Large intestine (tissue), 3 donors: ENCODE measurements at regions not wholly inside any gene's neighbourhood (a gene's known extent, or its start where the extent isn't known, plus 50 kb on each side); places are given as distances from the start of the nearest gene placed in this dataset.
"Not testable (repeated sequence)": the region's sequence is repeated elsewhere in the genome, so short reads cannot be mapped to it uniquely, and the experiment has no call there.

Experiments used
- DNase-seq, 2 donors: peaks; one replicate each; pipeline versions ENCODE4 v3.0.0 to v3.0.0-alpha.2; 2013
- H3K27ac ChIP-seq: one replicate; pipeline ENCODE4 v1.5.1; 2013; ENCODE audit warnings: low read length
- H3K27me3 ChIP-seq: 2 replicates; pipeline ENCODE4 v1.6.1; 2013; ENCODE audit warnings: low read length; ENCODE audit not compliant: control insufficient read depth, insufficient read depth
- H3K36me3 ChIP-seq: 2 replicates; pipeline ENCODE4 v1.6.1; 2013; ENCODE audit warnings: low read length; ENCODE audit not compliant: control insufficient read depth, insufficient read depth
- H3K4me1 ChIP-seq: one replicate; pipeline ENCODE4 v1.6.1; 2013; ENCODE audit warnings: low read length; ENCODE audit not compliant: control insufficient read depth, insufficient read depth
- H3K4me3 ChIP-seq: one replicate; pipeline ENCODE4 v1.5.1; 2013; ENCODE audit warnings: low read length
- H3K9me3 ChIP-seq: one replicate; pipeline ENCODE4 v1.6.1; 2013; ENCODE audit warnings: mild to moderate bottlenecking, low read depth, low read length, moderate library complexity; ENCODE audit not compliant: control insufficient read depth
- WGBS: methylation state at CpG from one replicate; pipeline ENCODE4 v1.1.5; 2013; ENCODE audit warnings: low lambda C conversion rate; ENCODE audit not compliant: insufficient coverage; 5-methylcytosine and 5-hydroxymethylcytosine counted together

DNA sequence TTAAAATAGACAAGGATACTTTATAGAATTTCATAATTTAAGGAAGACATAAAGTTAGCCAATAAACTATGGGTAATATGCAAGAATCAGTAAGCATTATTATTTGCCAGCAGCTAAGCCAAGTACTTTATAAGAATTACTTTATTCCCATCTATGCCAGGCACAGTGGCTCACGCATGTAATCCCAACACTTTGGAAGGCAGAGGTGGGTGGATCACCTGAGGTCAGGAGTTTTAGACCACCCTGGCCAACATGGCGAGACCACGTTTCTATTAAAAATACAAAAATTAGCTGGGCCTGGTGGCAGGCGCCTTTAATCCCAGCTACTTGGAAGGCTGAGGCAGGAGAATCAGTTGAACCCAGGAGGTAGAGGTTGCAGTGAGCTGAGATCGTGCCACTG lies 4767.6 kb upstream of the OR11H1 start:
- H3K4me1 ChIP-seq, DNase-seq, H3K9me3 ChIP-seq, H3K4me3 ChIP-seq, H3K36me3 ChIP-seq, H3K27ac ChIP-seq, H3K27me3 ChIP-seq: not testable (repeated sequence)
- 69% methylated on average over 1 of the region's 5 CpGs for WGBS

DNA sequence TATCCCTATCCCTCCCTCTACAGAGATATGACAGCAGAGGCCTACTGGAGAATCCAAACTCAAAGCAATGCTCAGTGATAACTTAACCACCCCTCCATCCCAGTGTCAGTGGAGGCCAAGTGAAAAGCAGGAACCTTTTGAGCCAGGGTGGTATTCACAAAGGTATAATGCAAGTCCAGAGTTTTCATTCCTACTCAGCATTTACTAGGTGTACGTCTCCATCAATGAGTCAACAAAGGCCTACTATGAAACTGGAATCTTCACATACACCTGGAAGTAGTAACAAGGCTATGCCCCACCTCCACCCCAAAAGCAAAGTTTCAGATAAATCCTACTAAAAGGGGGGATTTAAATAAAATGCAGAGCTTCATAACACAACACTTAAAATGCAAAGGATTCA lies 4761.7 kb upstream of the OR11H1 start:
- WGBS: 80% methylated on average over 1 of the region's 1 CpG
- H3K4me3 ChIP-seq, H3K36me3 ChIP-seq, DNase-seq, H3K9me3 ChIP-seq, H3K4me1 ChIP-seq, H3K27me3 ChIP-seq, H3K27ac ChIP-seq: not testable (repeated sequence)

DNA sequence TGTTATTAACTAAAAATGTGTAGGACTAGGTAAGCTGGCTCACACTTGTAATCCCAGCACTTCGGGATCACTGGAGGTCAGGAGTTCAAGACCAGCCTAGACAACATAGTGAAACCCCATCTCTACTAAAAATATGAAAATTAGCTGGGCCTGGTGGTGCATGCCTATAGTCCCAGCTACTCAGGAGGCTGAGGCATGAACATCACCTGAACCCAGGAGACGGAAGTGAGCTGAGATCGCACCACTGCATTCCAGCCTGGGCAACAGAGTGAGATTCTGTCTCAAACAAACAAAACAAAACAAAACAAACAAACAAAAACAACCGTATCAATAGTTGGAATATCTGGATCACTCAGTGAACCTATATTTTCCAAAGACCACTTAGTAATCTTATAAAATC lies 4759.1 kb upstream of the OR11H1 start:
- H3K27ac ChIP-seq, H3K27me3 ChIP-seq, H3K4me3 ChIP-seq, H3K9me3 ChIP-seq, H3K4me1 ChIP-seq, DNase-seq, H3K36me3 ChIP-seq: not testable (repeated sequence)
- no CpG with 5 or more reads among the region's 4 CpGs for WGBS

DNA sequence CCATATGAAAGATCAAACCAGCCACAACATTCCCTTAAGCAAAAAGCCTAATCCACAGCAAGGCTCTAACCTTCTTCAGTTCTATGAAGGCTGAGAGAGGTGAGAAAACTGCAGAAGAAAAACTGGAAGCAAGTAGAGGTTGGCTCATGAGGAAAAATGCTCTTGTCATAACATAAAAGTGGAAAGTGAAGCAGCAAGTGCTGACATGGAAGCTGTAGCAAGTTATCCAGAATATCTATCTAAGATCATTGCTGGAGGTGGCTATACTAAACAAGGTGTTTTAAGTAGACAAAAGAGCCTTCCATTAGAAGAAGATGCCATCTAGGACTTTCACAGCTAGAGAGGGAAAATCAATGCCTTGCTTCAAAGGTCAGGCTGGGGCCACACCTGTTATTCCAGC lies 4756.2 kb upstream of the OR11H1 start:
- H3K9me3 ChIP-seq: peaks cover 12% of the 10 kb centered on the region
- H3K4me1 ChIP-seq, H3K4me3 ChIP-seq, DNase-seq, H3K27me3 ChIP-seq, H3K36me3 ChIP-seq, H3K27ac ChIP-seq: not testable (repeated sequence)

DNA sequence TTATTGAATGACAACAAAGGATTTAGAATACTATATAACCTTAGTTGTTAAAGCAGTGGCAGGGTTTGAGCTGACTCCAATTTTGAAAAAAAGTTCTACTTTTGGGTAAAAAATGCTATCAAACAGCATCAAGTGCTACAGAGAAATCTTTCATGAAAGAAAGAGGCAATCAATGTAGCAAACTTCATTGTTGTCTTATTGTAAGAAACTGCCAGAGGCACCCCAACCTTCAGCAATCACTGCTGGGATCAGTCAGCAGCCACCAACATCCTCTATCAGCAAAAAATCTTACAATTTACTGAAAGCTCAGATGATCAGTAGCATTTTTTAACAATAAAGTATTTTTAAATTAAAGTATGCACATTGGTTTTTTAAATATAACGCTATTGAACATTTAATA lies 4754.7 kb upstream of the OR11H1 start:
- H3K27ac ChIP-seq, DNase-seq, H3K27me3 ChIP-seq, H3K4me1 ChIP-seq, H3K4me3 ChIP-seq, H3K36me3 ChIP-seq: not testable (repeated sequence)
- WGBS: no CpG with 5 or more reads among the region's 1 CpG
- H3K9me3 ChIP-seq: peaks cover 20% of the 10 kb centered on the region

DNA sequence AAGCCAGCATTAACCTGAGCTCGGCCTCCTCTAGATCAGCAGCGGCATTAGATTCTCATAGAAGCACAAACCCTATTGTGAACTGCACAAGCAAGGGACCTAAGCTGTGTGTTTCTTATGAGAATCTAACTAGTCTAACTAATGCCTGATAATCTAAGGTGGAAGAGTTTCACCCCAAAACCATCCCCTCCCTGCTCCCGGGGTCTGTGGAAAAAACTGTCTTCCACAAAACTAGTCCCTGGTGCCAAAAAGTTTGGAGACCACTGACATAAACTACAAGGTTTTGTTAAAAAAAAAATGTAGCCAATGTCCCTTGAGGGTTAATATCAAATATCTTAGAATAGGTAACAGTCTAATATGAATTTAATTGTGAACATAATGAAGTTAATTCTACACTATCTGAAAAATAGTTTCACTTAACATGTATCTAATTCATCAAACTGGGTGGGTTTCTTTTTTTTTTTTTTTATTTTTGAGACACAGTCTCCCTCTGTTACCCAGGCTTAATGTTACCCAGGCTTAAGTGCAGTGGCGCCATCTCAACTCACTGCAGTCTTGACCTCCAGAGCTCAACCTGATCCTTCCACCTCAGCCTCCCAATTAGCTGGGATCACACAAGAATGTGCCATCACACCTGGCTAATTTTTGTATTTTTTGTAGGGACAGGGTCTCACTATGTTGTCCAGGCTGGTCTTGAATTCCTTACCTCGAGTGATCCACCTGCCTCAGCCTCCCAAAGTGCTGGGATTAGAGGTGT lies 4752.2 kb upstream of the OR11H1 start:
- WGBS: 36% methylated on average over 2 of the region's 5 CpGs
- DNase-seq, H3K36me3 ChIP-seq, H3K27me3 ChIP-seq, H3K4me3 ChIP-seq, H3K27ac ChIP-seq, H3K4me1 ChIP-seq: not testable (repeated sequence)
- peaks cover 23% of the 10 kb centered on the region for H3K9me3 ChIP-seq

DNA sequence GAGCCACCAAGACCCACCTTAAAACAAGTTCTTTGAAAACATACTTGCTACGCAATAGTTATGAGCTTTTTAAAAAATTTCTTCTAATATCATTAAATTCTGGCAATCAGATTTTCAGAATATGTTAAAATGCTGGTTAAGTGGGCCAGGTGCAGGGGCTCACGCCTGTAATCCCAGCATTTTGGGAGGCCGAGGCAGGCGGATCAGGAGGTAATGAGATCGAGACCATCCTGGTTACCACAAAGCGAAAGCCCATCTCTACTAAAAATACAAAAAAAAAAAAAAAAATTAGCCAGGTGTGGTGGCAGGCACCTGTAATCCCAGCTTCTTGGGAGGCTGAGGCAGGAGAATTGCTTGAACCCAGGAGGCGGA lies 4751.6 kb upstream of the OR11H1 start:
- H3K36me3 ChIP-seq, H3K27me3 ChIP-seq, H3K4me3 ChIP-seq, H3K27ac ChIP-seq, DNase-seq, H3K4me1 ChIP-seq: not testable (repeated sequence)
- WGBS: 61% methylated on average over 2 of the region's 7 CpGs
- peaks cover 28% of the 10 kb centered on the region for H3K9me3 ChIP-seq

DNA sequence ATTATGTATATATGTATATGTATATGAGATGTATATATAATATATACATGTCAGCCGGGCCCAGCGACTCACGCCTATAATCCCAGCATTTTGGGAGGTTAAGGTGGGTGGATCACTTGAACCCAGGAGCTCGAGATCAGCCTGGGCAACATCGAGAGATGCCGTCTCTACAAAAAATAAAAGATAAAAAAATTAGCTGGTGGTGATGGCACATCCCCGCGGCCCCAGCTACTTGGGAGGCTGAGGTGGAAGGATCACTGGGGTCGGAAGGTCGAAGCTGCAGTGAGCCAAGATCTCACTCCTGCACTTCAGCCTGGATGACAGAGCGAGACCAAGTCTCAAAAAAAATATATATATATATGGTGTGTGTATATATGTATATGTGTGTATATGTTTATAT lies 4750.3 kb upstream of the OR11H1 start:
- H3K36me3 ChIP-seq, H3K27ac ChIP-seq, H3K4me1 ChIP-seq, H3K4me3 ChIP-seq, DNase-seq, H3K27me3 ChIP-seq: not testable (repeated sequence)
- H3K9me3 ChIP-seq: peaks cover 36% of the 10 kb centered on the region
- 75% methylated on average over 7 of the region's 11 CpGs for WGBS

DNA sequence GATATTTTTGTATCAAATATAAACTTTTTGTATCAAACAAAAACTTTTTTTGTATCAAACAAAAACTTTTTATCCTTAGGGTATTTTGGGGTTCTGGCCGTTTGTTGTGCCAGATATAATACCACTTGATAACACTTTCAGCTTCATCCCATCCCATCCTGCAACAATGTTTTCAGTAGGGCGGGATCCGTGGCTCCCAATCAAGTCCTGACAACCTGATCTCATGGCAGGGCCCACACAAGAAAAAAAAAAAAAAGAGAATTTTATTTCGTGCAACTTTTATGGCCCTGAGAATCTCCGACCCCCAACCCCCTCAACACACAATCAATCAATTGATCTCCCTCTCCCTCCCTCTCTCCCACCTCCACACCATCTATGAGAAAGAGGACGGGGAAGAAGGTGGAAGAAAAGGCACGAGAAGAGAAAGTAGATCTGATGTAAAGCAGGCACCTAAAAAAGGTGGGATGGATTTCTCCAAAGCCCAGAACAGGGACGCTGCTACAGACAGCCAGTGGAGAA lies 4749.6 kb upstream of the OR11H1 start:
- no peaks in the 10 kb centered on the region for H3K36me3 ChIP-seq
- H3K4me3 ChIP-seq: no peak overlapping the region
- H3K9me3 ChIP-seq: peaks cover 36% of the 10 kb centered on the region
- H3K4me1 ChIP-seq: no peaks in the 10 kb centered on the region
- DNase-seq: no peak
- H3K27ac ChIP-seq: no peak overlapping the region
- H3K27me3 ChIP-seq: no peaks in the 10 kb centered on the region
- WGBS: 67% methylated on average over 2 of the region's 8 CpGs

DNA sequence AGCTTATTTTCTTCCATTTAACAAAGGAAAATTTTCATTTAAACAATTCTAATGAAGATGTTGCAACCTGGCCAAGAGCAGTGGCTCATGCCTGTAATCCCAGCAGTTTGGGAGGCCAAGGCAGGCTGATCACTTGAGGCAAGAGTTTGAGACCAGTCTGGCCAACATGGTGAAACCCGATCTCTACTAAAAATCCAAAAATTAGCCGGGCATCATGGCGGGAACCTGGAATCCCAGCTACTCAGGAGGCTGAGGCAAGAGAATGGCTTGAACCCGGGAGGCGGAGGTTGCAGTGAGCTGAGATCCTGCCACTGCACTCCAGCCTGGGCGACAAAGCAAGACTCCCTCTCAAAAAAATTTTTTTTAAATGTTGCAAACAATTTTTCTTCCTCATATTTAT lies 4748.8 kb upstream of the OR11H1 start:
- H3K36me3 ChIP-seq, DNase-seq, H3K27ac ChIP-seq, H3K27me3 ChIP-seq, H3K4me1 ChIP-seq, H3K4me3 ChIP-seq: not testable (repeated sequence)
- WGBS: 57% methylated on average over 4 of the region's 6 CpGs
- H3K9me3 ChIP-seq: peaks cover 39% of the 10 kb centered on the region

DNA sequence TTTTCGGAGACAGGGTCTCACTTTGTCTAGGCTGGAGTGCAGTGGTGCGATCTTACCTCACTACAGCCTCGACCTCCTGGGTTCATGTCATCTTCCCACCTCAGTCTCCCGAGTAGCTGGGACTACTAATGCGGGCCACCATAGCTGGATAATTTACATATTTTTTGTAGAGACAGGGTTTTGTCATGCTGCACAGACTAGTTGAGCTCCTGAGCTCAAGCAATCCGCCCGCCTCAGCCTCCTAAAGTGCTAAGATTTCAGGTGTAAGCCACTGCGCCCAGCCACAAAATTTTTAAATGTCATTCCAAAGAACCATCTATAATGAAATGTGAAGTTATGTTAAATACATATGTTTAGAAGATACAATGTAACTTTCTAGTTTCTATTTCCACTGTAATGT lies 4747.7 kb upstream of the OR11H1 start:
- WGBS: 55% methylated on average over 8 of the region's 8 CpGs
- Histone ChIP-seq H3K27me3 (no peaks in the 10 kb centered on the region), H3K4me1 (no peaks in the 10 kb centered on the region), H3K36me3 (no peaks in the 10 kb centered on the region), H3K27ac (no peak overlapping the region), H3K9me3 (peaks cover 35% of the 10 kb centered on the region), H3K4me3 (no peak overlapping the region)
- no peak for DNase-seq
